CD4-positive, alpha-beta T cell treated with Interleukin-17A for 1 hour (primary cell): ENCODE measurements at regions not wholly inside any gene's neighbourhood (a gene's known extent, or its start where the extent isn't known, plus 50 kb on each side); places are given as distances from the start of the nearest gene placed in this dataset.
"Not testable (repeated sequence)": the region's sequence is repeated elsewhere in the genome, so short reads cannot be mapped to it uniquely, and the experiment has no call there.

Experiments used
- DNase-seq: peaks from one replicate; pipeline ENCODE4 v3.0.0-alpha.2; 2020

DNA sequence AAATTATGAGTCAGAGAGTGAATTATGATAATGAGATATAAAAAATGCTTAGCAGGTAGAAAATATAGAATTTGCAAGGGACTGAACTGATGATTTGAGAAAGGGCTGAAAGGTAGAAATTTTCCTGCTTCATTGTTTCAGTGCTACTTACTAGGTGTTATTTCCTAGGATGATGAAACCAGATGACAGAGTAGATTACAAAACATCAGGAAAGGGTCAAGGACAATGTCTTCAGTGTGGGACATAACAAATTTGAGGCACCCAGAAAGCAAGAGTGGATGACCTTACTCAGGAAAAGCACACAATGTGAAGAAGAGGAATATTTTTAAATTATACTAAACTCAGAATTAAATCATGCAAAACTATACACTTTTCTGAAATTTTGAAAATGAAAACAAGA is 102.1 kb downstream of the SHCBP1 start:
- DNase-seq: no peak

DNA sequence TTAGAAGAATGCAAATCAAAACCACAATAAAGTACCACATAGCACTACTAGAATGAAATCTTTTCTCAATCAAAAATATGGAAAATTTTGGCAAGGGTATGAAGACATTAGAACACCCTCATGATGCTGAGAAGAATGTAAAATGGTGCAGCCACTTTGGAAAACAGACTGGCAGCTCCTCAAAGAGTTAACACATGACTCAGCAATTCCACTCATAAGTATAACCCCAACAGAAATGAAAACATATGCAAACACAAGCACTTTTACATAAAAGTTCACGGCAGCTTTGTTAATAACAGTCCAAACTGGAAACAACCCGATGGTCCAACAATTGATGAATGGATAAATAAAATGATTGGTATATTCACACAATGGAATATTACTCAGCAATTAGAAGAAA is 124.5 kb downstream of the SHCBP1 start:
- DNase-seq: no peak

DNA sequence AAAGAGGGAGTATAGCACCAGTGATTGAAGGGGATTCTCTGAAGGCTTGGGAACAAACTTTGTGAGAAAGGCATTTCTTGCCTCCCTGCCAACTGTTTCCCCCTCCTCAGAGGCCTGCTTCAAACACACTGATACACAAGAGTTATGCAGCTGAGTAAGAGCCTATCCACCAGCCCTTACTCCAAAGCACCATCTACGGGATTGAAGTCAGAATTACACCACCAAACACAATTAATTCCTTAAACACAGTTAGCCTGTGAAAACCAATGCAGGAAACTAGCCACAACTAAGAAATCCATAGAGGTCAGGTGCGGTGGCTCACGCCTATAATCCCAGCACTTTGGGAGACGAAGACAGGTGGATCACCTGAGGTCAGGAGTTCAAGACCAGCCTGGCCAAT is 138.3 kb downstream of the SHCBP1 start:
- no peak for DNase-seq

DNA sequence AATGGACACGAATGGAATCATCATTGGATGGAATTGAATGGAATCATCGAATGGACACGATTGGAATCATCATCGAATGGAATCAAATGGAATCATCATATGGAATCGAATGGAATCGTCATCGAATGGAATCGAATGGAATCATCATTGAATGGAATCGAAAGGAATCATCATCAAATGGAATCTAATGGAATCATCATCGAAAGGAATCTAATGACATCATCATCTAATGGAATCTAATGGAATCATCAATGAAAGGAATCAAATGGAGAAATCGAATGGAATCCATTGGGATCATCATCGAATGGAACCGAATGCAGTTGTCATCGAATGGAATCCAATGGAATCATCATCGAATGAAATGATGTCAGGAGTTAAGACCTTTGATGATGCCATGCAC is 154.9 kb downstream of the SHCBP1 start:
- no peak for DNase-seq

DNA sequence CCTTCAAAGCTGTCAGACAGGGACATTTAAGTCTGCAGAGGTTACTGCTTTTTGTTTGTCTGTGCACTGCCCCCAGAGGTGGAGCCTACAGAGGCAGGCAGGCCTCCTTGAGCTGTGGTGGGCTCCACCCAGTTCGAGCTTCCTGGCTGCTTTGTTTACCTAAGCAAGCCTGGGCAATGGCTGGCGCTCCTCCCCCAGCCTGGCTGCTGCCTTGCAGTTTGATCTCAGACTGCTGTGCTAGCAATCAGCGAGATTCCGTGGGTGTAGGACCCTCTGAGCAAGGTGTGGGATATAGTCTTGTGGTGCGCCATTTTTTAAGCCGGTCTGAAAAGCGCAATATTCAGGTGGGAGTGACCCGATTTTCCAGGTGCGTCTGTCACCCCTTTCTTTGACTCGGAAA is 166.4 kb downstream of the SHCBP1 start:
- DNase-seq: not testable (repeated sequence)

DNA sequence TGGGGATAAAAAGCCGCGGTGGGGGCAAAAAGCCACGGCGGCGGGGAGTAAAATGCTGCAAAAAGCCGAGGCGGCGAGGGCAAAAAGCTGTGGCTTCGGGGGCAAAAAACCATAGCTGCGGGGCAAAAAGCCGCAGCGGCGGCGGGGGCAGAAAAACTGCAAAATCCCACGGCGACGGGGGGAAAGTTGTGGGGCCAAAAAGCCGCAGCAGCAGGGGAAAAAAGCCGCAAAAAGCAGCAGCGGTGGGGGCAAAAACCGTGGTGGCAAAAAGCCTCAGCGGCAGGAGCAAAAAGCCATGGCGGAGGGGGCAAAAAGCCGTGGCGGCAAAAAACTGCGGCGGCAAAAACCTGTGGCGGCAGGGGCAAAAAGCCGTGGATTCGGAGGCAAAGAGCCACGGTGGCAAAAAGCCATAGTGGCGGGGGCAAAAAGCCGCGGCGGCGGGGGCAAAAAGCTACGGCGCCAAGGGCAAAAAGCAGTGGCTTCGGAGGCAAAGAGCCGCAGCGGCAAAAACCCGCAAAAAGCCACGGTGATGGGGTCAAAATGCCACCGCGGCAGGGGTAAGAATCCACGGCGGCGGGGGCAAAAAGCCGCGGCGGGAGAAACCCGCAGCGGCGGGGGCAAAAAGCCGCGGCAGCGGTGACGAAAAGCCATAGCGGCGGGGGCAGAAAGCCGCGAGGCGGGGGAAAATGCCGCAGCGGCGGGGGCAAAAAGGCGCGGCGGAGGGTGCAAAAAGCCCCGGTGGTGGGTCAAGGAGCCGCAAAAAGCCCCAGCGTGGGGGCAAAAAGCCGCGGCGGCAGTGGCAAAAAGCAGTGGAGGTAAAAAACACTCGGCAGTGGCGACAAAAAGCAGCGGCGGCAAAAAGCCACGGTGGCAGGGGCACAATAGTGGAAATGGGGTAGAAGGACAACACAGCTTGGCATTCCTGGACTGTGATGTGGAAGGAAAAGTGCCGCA is 192.8 kb downstream of the SHCBP1 start:
- DNase-seq: no peak

DNA sequence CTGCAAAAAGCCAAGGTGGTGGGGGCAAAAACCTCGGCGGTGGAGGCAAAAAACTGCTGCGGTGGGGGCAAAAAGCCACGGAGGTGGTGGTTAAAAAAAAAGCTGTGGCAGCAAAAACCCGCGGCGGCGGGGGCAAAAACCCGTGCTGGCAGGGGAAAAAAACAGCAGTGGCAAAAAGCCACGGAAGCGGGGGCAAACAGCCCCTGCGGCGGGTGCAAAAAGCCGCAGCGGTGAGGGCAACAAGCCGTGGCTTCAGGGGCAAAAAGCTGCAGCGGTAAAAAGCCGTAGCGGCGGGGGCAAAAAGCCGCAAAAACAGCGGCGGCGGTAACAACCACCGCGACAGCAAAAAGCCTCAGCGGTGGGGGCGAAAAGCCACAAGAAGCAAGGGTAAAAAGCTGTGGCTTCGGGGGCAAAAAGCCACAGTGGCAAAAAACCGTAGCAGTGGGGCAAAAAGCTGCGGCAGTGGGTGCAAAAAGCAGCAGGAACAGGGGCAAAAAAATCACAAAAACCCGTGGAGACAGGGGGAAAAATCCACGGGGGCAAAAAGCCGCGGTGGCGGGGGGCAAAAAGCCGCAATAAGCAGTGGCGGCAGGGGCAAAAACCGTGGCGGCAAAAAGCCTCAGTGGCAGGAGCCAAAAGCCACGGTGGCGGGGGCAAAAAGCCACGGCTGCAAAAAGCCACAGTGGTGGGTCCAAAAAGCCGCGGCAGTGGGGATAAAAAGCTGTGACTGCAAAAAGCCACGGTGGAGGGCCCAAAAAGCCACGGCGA is 193.7 kb downstream of the SHCBP1 start:
- DNase-seq: no peak

DNA sequence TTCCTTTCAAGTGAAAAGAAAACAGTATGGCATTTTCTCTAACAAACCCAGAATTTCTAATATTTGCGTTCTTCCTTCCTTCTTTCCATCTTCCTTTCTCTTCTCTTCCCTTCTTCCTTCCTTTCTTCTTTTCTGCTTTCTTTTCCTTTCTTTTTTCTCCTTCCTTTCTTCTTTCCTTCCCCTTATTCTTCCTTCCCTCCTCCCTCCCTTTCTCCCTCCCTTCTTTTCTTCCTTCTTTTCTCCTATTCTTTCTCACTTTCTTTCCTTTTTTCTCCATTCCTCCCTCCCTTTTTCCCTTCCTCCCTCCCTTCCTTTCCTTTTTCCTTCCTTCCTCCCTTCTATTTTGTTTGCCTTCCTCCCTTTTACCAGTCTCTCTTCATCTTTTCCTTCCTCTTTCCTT is 194.8 kb downstream of the SHCBP1 start:
- DNase-seq: no peak

DNA sequence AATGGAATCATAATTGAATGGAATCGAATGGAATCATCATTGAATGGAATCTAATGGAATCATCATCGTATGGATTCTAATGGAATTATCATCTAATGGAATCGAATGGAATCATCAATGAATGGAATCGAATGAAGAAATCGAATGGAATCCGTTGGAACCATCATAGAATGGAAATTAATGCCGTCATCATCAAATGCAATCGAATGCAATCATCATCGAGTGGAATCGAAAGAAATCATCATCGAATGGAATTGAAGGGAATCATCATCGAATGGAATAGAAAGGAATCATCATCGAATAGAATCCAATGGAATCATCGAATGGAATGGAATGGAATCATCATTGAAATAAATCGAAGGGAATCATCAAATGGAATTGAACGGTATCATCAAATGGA is 217.2 kb downstream of the SHCBP1 start:
- no peak for DNase-seq

DNA sequence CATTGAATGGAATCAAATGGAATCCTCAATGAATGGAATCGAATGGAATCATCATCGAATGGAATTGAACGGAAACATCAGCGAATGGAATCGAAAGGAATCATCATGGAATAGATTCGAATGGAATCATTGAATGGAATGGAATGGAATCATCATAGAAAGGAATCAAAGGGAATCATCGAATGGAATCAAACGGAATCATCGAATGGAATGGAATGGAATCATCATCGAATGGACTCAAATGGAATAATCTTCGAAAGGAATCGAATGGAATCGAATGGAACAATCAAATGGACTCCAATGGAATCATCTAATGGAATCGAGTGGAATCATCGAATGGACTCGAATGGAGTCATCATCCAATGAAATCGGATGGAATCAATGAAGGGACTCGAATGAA is 222.6 kb downstream of the SHCBP1 start:
- peak; percentile 55 for DNase-seq

DNA sequence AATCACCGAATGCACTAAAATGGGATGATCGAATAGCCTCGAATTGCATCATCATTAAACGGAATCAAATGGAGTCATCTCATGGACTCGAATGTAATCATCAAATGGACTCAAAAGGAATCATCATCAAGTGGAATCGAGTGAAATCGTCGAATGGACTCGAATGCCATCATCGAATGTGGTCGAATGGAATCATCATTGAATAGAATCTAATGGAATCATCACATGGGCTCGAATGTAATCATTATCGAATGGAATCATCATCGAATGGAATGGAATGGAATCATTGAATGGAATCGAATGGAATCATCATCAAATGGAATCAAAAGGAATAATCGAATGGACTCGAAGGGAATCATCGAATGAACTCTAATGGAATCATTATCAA is 224.3 kb downstream of the SHCBP1 start:
- DNase-seq: peak; percentile 23

DNA sequence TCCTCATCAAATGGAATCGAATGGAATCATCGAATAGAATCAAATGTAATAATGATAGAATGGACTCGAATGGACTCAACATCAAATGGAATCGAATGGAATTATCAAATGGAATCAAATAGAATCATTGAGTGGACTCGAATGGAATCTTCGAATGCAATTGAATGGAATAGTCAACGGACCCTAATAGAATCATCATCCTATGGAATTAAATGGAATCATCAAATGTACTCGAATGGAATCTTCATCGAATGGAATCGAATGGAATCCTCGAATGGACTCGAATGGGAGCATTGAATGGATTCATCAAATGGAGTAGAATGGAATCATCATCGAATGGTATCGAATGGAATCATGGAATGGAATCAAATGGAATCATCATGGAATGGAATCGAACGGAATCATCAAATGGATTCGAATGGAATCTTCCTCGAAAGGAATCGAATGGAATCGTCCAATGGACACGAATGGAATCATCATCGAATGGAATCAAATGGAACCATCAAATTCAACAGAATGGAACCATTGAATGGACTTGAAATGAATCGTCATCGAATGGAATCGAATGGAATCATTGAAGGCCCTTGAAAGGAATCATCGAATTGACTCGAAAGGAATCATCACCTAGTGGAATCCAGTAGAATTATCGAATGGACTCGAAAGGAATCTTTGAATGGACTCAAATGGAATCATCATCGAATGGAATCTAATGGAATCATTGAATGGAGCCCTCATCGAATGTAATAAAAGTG is 224.9 kb downstream of the SHCBP1 start:
- peak; percentile 42 for DNase-seq

DNA sequence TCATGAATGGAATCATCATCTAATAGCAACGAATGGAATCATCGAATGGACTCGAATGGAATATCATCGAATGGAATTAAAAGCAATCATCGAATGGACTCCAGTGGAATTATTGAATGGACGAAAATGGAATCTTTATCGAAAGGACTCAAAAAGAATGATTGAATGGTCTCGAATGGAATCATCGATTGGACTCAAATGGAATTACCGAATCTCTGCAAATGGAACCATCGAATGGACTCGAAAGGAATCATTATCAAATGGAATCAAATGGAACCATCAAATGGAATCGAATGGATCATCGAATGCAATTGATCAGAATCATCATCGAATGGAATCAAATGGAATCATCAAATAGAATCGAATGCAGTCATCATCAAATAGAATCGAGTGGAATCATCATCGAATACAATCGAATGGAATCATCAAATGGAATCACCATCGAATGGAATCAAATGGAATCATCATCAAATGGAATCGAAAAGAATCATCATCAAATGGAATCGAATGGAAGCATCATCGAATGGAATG is 225.7 kb downstream of the SHCBP1 start:
- peak; percentile 38 for DNase-seq

DNA sequence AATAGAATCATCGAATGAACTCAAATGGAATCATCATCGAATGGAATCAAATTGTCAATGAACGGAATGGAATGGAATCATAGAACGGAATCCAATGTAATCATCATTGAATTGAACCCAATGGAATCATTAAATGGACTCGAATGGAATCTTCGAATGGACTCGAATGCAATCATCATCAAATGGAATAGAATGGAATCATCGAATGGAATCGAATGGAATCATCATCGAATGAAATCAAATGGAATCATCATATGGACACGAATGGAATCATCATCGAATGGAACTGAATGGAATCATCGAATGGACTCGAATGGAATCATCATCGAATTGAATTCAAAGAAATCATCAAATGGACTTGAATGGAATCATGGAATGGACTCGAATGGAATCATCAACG is 226.2 kb downstream of the SHCBP1 start:
- peak; percentile 13 for DNase-seq

DNA sequence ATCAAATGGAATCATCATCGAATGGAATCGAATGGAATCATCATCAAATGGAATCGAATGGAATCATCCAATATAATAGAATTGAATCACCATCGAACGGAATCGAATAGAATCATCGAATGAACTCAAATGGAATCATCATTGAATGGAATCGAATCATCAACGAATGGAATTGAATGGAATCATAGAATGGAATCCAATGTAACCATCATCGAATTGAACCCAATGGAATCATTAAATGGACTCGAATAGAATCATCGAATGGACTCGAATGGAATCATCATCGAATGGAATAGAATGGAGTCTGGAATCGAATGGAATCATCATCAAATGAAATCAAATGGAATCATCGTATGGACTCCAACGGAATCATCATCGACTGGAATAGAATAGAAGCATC is 227.0 kb downstream of the SHCBP1 start:
- peak; percentile 4 for DNase-seq

DNA sequence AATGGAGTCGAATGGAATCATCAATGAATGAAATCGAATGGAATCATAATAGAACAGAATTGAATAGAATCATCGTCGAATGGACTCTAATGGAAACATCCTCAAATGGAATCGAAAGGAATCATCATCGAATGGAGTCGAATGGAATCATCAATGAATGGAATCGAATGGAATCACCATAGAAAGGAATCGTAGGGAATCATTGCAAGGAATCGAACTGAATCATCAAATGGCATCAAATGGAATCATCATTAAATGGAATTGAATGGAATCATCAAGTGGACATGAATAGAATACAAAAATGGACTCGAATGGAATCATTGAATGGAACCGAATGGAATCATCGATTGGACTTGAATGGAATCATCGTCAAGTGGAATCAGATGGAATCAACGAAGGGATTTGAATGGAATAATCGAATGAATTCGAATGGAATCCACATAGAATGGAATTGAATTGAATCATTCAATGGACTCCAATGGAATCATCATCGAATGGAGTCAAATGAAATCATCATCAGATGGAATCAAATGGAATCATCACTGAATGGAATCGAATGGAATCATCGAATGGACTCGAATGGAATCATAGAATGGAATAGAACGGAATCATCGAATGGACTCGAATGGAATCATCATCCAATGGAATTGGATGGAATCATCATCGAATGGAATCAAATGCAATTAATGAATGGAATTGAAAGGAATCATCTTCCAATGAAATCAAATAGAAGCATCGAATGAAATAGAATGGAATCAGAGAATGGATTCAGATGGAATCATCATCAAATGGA is 228.1 kb downstream of the SHCBP1 start:
- peak; percentile 57 for DNase-seq

DNA sequence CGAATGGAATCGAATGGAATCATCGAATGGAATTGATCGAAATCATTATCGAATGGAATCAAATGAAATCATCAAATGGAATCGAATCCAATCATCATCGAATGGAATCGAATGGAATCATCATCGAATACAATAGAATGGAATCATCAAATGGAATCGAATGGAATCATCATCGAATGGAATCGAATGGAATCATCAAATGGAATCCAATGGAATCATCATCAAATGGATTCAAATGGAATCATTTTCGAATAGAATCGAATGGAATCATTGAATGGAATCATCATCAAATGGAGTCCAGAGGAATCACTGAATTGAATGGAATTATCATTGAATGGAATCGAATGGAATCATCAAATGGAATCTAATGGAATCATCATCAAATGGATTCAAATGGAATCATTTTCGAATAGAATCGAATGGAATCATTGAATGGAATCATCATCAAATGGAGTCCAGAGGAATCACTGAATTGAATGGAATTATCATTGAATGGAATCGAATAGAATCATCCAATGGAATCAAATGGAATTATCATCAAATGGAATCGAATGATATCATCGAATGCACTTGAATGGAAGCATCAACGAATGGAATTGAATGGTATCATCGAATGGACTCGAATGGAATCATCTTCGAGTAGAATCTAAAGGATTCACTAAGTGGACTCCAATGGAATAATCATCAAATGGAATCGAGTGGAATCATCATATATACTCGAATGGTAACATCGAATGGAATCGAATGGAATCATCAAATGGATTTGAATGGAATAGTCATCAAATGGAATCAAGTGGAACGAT is 230.3 kb downstream of the SHCBP1 start:
- DNase-seq: peak; percentile 82

DNA sequence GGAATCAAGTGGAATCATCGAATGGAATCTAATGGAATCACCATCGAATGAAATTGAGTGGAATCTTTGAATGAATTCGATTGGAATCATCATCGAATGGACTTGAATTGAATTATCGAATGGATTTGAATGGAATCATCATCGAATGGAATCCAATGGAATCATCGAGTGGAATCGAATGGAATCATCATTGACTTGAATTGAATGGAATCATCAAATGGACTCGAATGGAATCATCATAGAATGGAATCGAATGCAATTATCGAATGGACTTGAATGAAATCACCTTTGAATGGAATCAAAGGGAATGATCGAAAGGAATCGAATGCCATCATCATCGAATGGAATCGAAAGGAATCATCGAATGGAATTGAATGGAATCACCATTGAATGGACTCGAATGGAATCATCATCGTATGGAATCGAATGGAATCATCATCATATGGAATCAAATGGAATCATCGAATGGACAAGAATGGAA is 231.6 kb downstream of the SHCBP1 start:
- DNase-seq: peak; percentile 88

DNA sequence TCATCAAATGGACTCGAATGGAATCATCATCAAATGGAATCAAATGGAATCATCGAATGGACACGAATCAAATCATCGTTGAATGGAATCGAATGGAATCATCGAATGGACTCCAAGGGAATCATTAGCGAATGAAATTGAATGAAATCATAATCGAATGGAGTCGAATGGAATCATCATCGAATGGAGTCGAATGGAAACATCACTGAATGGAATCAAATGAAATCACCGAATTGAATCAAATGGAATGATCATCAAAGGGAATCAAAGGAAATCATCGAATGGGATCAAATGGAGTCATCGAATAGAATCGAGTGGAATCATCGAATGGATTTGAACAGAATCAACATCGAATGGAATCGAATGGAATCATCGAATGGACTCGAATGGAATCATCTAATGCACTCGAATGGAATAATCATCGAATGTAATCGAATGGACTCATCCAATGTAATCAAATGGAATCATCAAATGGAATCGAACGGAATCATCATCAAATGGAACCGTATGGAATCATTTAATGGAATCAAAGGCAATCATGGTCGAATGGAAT is 232.2 kb downstream of the SHCBP1 start:
- DNase-seq: not testable (repeated sequence)

DNA sequence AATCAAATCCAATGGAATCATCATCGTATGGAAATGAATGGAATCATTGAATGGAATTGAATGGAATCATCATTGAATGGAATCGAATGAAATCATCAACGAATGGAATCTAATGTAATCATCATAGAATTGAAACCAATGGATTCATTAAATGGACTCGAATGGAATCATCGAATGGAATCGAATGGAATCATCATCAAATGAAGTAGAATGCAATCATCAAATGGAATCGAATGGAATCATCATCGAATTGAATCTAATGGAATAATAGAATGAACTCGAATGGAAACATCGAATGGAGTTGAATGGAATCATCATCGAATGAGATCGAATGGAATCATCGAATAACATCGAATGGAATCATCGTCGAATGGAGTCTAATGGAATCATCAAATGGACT is 232.8 kb downstream of the SHCBP1 start:
- not testable (repeated sequence) for DNase-seq

DNA sequence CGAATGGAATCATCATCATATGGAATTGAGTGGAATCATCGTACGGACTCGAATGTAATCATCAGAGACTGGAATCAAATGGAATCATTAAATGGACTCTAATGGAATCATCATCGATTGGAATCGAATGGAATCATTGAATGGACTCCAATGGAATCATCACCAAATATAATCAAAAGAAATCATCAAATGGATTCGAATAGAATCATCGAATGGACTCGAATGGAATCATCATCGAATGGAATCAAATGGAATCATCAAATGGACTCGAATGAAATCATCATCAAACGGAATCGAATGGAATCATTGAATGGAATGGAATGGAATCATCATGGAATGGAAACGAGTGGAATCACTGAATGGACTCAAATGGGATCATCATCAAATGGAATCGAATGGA is 233.5 kb downstream of the SHCBP1 start:
- peak; percentile 88 for DNase-seq
